RWPE1 (cell line): ENCODE measurements at regions not wholly inside any gene's neighbourhood (a gene's known extent, or its start where the extent isn't known, plus 50 kb on each side); places are given as distances from the start of the nearest gene placed in this dataset.

Source experiments
- CTCF ChIA-PET: fragments of 350-600 bp; sonication (Branson Sonifier 250); formaldehyde crosslinking; extraction: SDS; loops from one replicate; lab custom pipeline; 2021; lab: Yijun Ruan, JAX
- POLR2A ChIA-PET: fragments of 400-600 bp; formaldehyde crosslinking; extraction: SDS; loops from one replicate; lab custom pipeline; 2020; ENCODE audit warnings: antibody characterized with exemption; ENCODE audit not compliant: low non-redundant PET; lab: Yijun Ruan, JAX
- DNase-seq: peaks from one replicate; pipeline ENCODE4 v3.0.0; 2012; ENCODE audit warnings: low spot score
- H3K27ac ChIP-seq: fragments of 450-650 bp; 2 replicates; pipeline ENCODE4 v1.5.1; 2017
- TF ChIP-seq, protein P1 (sequence below): fragments of 450-650 bp; conservative IDR thresholded peaks from 2 replicates; pipeline ENCODE4 v1.5.1; 2017; ENCODE audit warnings: low read depth, mild to moderate bottlenecking

GRCh38 chr18:55139307-55139706 lies 180.0 kb upstream of the CCDC68 start:
- H3K27ac ChIP-seq = no peak overlapping the region
- TF ChIP-seq, protein P1, sequence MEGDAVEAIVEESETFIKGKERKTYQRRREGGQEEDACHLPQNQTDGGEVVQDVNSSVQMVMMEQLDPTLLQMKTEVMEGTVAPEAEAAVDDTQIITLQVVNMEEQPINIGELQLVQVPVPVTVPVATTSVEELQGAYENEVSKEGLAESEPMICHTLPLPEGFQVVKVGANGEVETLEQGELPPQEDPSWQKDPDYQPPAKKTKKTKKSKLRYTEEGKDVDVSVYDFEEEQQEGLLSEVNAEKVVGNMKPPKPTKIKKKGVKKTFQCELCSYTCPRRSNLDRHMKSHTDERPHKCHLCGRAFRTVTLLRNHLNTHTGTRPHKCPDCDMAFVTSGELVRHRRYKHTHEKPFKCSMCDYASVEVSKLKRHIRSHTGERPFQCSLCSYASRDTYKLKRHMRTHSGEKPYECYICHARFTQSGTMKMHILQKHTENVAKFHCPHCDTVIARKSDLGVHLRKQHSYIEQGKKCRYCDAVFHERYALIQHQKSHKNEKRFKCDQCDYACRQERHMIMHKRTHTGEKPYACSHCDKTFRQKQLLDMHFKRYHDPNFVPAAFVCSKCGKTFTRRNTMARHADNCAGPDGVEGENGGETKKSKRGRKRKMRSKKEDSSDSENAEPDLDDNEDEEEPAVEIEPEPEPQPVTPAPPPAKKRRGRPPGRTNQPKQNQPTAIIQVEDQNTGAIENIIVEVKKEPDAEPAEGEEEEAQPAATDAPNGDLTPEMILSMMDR = no peak
- CTCF ChIA-PET = no interaction called here
- POLR2A ChIA-PET = no interaction called here
- no peak for DNase-seq

GRCh38 chr18:55138401-55138800 lies 179.1 kb upstream of the CCDC68 start:
- TF ChIP-seq, protein P1 = no peak
- CTCF ChIA-PET = no interaction called here
- POLR2A ChIA-PET = no interaction called here
- no peak overlapping the region for H3K27ac ChIP-seq
- no peak for DNase-seq

GRCh38 chr18:55137602-55138001 lies 178.3 kb upstream of the CCDC68 start:
- POLR2A ChIA-PET = no interaction called here
- TF ChIP-seq, protein P1 = no peak
- no peak overlapping the region for H3K27ac ChIP-seq
- CTCF ChIA-PET = no interaction called here
- no peak for DNase-seq

DNA sequence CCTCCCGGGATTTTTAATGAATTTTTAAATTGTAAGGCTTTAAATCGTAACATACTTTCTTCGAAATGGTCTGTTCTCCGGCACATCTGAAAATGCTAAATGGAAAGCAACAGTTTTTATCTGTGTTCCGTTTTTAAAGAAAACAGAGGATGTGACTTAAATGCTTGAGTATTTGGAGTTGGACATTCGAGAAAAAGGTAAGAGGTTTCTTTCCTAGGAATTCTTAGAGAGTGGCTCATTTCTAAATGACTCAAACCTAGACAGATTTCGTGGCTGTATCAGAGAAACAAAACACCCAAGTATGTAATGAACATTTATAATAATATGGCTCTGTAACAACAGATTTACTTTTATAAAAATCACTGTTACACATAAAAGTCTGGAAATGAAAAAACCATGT lies 177.6 kb upstream of the CCDC68 start:
- POLR2A ChIA-PET = no interaction called here
- DNase-seq = no peak
- TF ChIP-seq, protein P1 = no peak
- no peak overlapping the region for H3K27ac ChIP-seq
- CTCF ChIA-PET = no interaction called here

DNA sequence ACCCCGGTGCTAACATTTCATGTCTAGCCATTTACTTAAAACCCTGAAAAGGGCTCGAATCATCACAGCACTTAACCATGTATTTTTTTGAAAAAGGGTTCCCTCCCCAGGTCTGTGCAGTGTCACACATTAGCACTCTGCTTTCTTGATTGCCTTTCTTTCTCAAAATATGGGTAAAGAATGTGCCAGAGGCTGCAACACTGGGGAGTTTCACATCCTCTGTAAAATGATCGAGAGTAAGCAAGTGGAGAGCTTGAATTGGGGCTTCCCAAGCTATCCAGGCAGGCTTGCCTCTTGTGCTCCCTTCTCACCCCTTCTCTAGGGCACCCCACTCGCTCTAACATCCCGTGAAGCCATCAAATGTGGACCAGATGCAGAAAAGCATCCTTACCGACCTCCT lies 177.0 kb upstream of the CCDC68 start:
- ChIA-PET POLR2A (no interaction called here), CTCF (no interaction called here)
- TF ChIP-seq, protein P1 = no peak
- H3K27ac ChIP-seq = no peak overlapping the region
- DNase-seq = no peak

GRCh38 chr18:55133378-55133777 lies 174.1 kb upstream of the CCDC68 start:
- TF ChIP-seq, protein P1 = no peak
- DNase-seq = no peak
- ChIA-PET CTCF (no interaction called here), POLR2A (no interaction called here)
- H3K27ac ChIP-seq = no peak overlapping the region

GRCh38 chr18:55128437-55128836 lies 169.2 kb upstream of the CCDC68 start:
- TF ChIP-seq, protein P1 = no peak
- no peak for DNase-seq
- CTCF ChIA-PET = interaction anchor here (0.5 kb wide), 1 partner anchor 67 kb away, joined by 3 read pairs; no protein-coding TSS in a partner anchor
- POLR2A ChIA-PET = no interaction called here
- H3K27ac ChIP-seq = no peak overlapping the region
